Dermis blood vessel endothelial cell (primary cell): ENCODE measurements at regions not wholly inside any gene's neighbourhood (a gene's known extent, or its start where the extent isn't known, plus 50 kb on each side); places are given as distances from the start of the nearest gene placed in this dataset.
A peak's percentile ranks its signal among the peaks of the same experiment; 100 is the strongest.

ENCODE experiments used
- DNase-seq: peaks from one replicate; pipeline ENCODE4 v3.0.0; 2010

GRCh38 chr14:85195872-85196477 lies 334.0 kb upstream of the FLRT2 start:
- peak; percentile 30 for DNase-seq

DNA sequence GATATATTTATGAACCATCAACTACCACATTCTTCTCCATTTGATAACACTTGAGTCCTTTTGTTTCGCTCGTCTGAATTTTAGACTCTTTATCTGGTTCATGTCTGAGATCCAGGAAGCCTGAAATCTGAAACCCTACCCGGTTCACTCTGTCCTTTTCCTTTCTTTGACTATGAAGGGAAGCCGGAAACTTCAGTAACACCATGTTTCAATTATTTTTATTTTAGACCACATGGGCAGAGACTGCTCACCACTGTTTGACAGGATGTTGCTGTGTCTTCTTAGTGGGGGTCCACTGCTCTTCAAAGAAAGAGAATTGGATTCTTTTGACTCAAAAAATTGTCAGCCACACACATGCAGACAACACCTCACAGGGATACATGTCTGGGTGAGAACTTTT lies 331.9 kb upstream of the FLRT2 start:
- DNase-seq, result peak; percentile 12

- DNase-seq, result no peak
Measured at GRCh38 chr14:85205875-85206274, 324.1 kb upstream of the FLRT2 start.

DNA sequence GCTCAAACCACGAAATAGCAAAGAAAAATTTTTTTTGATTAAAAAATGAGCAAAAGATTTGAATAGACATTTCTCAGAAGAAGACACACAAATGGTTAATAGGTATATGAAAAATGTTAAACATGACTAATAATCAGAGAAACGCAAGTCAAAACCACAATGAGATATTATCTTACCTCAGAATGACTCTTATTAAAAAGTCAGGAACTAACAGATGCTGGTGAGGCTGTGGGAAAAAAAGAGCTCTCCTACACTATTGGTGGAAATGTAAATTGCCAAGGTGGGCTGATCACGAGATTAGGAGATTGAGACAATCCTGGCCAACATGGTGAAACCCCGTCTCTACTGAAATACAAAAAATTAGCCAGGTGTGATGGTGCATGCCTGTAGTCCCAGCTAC lies 315.5 kb upstream of the FLRT2 start:
- DNase-seq, result no peak

GRCh38 chr14:85217412-85217811 lies 312.5 kb upstream of the FLRT2 start:
- no peak for DNase-seq

- DNase-seq, result no peak
Measured at GRCh38 chr14:85218982-85219381, 311.0 kb upstream of the FLRT2 start.

DNA sequence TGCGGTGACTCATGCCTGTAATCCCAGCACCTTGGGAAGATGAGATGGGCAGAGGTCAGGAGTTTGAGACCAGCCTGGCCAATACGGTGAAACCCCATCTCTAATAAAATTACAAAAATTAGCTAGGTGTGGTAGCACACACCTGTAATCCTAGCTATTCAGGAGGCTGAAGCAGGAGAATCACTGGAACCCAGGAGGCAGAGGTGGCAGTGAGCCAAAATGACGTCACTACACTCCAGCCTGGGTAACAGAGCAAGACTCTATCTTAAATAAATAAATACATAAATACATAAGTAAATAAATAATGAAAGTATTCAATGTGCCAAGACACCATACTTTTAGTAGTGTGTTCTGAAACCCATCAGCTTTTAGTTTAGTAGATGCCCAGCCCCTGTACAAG lies 308.1 kb upstream of the FLRT2 start:
- DNase-seq, result no peak

DNA sequence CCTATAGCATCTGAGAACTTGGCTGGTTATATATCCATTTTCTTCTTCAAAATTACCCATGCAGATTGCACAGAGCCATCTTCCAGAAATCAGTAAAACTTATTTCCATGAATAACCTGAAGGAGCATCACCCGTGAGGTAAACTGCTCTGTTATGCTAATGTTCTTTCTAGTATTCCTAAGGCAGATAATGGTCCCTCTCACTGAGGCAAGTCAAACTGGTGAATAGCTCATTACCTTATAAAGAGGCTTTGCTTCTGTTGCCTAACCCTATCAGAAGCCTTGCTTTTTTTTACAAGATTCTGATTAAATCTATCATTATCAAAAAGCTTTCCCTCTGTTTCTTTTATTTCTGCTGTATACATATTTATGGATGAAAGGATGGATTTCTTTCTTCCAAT lies 307.6 kb upstream of the FLRT2 start:
- DNase-seq, result no peak

DNA sequence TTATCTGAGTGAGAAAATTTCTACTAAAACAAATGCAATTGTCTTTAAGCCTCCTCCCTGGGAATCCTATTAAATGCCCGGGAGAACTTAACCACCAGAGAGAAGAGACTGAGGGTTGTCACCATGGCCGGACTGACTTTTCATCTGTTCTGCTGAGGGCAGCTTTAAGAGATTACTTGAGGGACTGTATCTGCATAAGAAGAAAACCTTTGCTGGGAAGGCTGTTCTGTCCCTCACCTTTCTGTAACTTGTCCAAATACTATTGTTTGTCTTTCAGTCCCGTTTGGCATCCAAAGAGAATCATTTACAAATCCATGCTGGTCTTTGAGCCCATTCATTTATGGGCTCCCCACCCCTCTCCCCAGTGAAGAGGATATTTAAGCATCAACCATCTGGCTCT lies 306.3 kb upstream of the FLRT2 start:
- no peak for DNase-seq

- DNase-seq, result no peak
Measured at GRCh38 chr14:85224241-85224640, 305.7 kb upstream of the FLRT2 start.

DNA sequence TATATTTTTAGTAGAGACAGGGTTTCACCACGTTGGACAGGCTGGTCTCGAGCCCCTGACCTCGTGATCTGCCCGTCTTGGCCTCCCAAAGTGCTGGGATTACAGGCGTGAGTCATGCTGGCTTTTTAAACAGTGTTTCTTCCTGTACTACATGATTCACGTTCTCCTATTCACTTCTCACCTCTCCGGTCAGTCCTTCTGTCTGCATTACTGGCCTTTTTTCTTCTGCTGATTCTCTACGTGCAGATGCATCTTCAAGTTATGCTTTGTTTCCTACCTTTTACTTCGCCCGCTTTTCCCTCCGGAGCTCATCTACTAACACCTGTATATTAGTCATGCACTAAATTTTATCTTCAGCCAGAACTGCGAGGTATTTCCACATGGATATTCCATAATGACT lies 296.2 kb upstream of the FLRT2 start:
- DNase-seq, result peak; percentile 58

DNA sequence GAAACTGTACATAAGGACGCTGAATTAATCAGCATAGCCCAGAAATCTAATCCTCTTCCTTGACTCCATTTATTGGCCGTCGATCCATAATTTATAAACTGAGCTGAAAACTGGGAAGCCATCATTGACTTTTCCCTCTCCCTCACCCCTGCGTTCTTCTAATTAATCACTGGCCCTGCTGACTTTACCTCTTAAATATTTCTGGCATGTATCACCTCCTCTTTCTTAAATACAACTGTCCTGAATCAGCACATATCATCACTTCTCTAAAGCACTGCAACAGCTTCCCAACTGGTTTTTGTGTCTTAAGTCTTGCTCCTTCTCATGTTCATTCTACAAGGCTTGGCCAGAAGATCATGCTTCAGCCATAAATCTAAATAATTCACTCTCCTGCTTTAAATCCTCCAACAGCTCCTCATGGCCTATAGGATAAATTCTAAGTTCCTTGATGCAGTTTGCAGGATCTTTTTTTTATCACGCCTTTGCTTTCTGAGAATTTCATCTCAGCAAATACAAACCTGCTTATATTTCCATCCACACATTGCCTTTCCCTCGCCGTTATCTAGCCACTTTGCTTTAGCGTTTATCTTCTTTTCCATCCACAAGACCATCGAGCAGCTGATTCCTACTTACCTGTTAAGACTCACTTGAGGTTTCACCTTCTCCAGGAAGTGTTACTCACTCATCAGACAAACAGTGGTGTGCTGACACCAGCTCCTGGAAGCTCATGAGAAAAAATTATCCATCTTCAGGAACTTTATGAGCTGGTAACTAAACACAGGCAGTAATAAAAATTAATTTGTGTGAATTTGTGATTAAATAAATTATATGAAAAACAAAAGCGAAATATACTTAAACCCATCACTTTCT lies 295.6 kb upstream of the FLRT2 start:
- DNase-seq, result peak; percentile 18

GRCh38 chr14:85235868-85236267 lies 294.1 kb upstream of the FLRT2 start:
- DNase-seq, result no peak

GRCh38 chr14:85236296-85236695 lies 293.6 kb upstream of the FLRT2 start:
- DNase-seq, result no peak

GRCh38 chr14:85239791-85240190 lies 290.2 kb upstream of the FLRT2 start:
- DNase-seq, result no peak

DNA sequence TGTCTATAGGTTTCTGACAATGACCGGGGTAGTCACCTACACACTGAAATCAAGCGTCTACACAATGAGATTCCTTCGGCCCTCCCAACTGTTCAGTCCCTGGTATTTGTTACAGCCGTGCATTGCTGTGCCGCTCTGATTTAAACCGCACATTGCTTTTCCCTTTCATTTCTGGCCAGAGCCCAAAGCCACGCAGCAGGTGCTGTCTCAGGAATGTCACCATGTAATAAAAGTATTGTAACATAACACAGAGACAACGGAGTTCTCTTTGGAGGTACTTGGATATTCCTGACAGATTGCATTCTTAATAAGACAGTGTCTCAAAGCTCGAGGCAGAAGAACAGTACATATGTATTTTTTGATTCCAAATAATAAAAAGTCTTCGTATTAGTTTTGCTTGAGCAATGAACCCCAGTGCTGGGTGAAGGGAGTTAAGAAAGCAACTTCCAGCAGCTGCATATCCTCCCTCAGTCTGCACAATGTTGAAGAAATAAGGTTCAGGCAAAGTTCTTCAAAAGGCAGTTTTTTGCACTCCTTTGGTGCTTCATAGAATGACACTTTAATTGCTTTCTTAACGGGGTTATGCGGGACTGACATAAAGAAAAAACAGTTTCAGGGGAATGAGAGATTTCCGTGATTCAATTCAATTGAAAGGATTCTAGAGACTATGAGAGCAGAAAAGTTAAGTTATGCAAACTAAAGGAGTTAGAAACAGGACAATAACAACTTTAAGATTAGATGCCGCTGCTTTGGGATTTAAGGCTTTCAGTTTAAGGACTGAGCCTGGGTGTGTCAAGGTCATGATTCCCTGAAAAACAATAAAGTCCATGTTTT lies 288.7 kb upstream of the FLRT2 start:
- peak; percentile 43 for DNase-seq

DNA sequence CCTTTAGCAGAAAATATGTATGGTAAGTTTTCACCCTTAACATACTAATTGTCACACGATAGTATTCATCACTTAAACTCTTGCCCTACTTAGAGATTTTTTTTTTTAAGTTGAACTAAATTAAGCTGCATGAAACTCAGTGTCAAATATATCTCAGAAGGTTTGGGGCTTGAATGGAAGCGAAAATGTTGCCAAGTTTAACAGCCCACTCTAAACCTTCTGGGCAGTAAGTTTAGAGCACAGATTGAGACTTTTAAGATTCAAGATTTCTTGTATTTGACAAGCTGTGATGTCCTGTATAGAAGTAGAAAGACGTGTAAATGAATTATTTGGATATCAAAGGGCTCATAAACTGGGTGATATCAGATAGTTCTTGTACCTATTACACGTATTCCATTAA lies 287.3 kb upstream of the FLRT2 start:
- DNase-seq, result no peak

GRCh38 chr14:85243321-85243720 lies 286.6 kb upstream of the FLRT2 start:
- no peak for DNase-seq

- no peak for DNase-seq
Measured at GRCh38 chr14:85247071-85247470, 282.9 kb upstream of the FLRT2 start.

DNA sequence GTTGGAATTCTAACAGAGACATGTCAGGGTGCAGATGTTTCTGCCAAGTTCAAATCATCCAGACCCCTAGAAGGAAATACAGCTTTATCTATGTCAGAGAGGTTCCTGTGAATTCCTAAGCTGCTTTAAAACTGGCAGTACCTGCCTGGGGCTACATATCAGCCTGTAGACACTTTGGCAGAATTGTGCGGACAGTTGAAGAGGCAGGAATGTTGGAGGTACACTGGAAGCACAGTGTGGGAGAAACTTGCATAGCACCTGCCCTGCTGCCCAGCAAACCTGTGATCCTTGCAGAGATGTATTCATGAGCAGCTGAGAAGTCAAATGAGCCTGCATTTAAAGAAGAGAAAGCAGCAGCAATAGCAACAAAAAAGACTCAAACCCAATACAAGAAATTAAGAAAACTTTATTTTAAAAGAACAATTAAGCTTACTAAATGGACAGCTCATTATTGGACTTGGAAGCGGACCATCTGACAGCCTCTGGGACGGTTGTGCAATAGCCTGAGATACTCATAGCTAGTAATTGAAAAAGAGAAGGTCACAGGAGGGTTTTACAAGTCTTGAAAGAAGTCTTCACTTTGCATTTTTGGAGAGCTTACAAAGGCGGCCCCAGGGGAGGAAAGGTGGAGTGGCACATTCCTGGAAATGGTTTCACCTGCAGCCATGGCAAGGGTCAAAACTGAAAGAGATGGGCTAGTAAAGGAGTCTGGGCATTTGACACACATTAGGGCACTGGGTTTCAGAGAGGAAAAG lies 280.9 kb upstream of the FLRT2 start:
- DNase-seq, result no peak

- DNase-seq, result peak; percentile 90
Measured at GRCh38 chr14:85250414-85251189, 279.3 kb upstream of the FLRT2 start.

DNA sequence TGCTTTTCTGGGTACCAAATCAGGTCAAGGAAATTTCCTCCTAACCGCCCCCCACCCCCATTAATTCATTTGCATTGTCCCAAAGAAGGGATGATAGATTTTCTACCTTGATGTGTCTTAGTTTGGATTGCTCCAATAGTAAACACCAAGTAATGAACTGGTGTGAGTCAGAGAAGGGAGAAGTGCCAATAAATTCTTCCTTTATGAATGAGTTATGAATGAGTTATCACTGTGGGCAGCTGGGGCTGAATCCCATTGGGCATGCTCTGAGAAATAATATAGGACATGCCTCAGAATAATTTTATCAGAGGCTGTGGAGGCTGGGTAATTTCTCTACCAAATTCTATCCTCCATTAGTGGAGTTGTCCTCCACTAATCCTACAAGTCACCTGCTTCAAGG lies 277.9 kb upstream of the FLRT2 start:
- DNase-seq, result peak; percentile 80
